ENCODE measurements at regions not wholly inside any gene's neighbourhood (a gene's known extent, or its start where the extent isn't known, plus 50 kb on each side); places are given as distances from the start of the nearest gene placed in this dataset.
"Not testable (repeated sequence)": the region's sequence is repeated elsewhere in the genome, so short reads cannot be mapped to it uniquely, and the experiment has no call there.

GRCh38 chr2:117028708-117029107, 785.8 kb upstream of the DDX18 start:
- H3K27ac ChIP-seq (ENCODE audit: low read depth, low read length); H3K4me1 ChIP-seq (ENCODE audit: control insufficient read depth in 1 of 2, insufficient read depth in 2 of 2, low read length in 2 of 2); H4K20me1 ChIP-seq (ENCODE audit: insufficient read depth); H3K36me3 ChIP-seq (ENCODE audit: control insufficient read depth in 1 of 2, insufficient read depth in 2 of 2, low read length in 2 of 2); H3K27me3 ChIP-seq (ENCODE audit: insufficient read depth, low read length); BruUV-seq (replicated peaks); H3K9me3 ChIP-seq (ENCODE audit: control insufficient read depth in 1 of 2, insufficient read depth in 1 of 2, low read depth in 1 of 2, low read length in 2 of 2); H2AFZ ChIP-seq (ENCODE audit: low read depth, low read length, poor library complexity, severe bottlenecking); H3K9me2 ChIP-seq (ENCODE audit: insufficient read depth); H3K9ac ChIP-seq (ENCODE audit: low read length); H3K4me3 ChIP-seq (replicated peaks in 1 of 2; ENCODE audit: low read depth in 1 of 2, low read length in 2 of 2); DNase-seq (ENCODE audit: low read depth, low spot score); CTCF ChIA-PET; H3K4me2 ChIP-seq (ENCODE audit: low read length); RAD21 ChIA-PET (ENCODE audit: low non-redundant PET in 1 of 2, low total read pairs in 2 of 2, uncharacterized antibody in 2 of 2, unreplicated experiment in 2 of 2); ATAC-seq; POLR2A ChIA-PET; H3K79me2 ChIP-seq (ENCODE audit: insufficient read depth, low read length): not testable (repeated sequence)
- intact Hi-C loops (cut with micrococcal nuclease), result loop anchor here (10.0 kb wide), 1 partner anchor 166 kb away; no protein-coding TSS in a partner anchor

DNA sequence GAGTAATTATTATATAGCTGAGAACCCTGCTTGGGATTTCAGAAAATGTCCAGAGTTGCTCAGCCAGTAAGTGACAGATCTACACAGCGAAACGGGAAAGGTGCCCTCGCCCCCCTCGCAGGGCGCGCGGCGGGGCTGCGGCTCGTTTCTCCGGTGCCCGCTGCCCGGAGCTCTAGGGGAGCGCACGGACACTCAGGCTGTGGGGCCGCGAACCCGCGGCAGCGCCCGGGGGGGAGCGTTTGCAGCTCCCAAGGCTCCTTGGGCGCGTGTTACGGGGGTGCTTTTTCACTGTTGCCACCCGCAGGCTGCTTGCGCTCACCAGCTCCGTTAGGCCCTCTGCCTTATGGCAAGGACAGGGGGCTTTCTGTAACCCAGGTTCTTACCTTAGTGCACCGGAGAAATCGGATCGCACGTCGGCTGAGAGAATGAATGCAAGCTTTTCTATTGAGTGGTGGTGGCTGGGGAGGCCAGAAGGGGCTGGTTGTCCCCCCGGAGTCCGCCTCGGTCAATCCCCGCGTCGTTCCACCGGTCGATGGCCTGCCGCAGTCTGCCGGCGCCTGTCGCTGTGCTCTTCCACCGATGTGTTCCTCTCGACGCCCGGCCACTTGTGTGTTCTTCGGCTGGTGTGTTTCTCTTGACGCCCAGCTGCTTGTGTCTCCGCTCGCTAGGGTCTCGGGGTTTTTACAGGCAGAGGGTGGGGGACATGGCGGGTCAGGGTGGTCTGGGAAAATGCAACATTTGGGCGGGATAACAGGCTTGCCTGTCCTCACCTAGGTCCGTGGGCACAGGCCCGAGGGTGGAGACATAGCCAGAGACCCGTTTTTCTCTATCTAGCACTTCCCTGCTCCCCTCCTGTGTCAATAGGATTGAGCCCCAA, 758.8 kb upstream of the DDX18 start:
- no peaks in the 10 kb centered on the region for H3K9me2 ChIP-seq (ENCODE audit: insufficient read depth)
- ChIA-PET CTCF (no interaction called here), RAD21 (ENCODE audit: low non-redundant PET in 1 of 2, low total read pairs in 2 of 2, uncharacterized antibody in 2 of 2, unreplicated experiment in 2 of 2) (no interaction called here), POLR2A (no interaction called here)
- intact Hi-C loops (cut with micrococcal nuclease), result no loop called here
- H3K79me2 ChIP-seq (ENCODE audit: insufficient read depth, low read length), result no peaks in the 10 kb centered on the region
- H3K9ac ChIP-seq (ENCODE audit: low read length), result no peak overlapping the region
- DNase-seq (ENCODE audit: low read depth, low spot score), result no peak
- H3K27me3 ChIP-seq (ENCODE audit: insufficient read depth, low read length), result no peaks in the 10 kb centered on the region
- H3K27ac ChIP-seq (ENCODE audit: low read depth, low read length), result no peak overlapping the region
- H3K9me3 ChIP-seq (ENCODE audit: control insufficient read depth in 1 of 2, insufficient read depth in 1 of 2, low read depth in 1 of 2, low read length in 2 of 2), result peaks cover 9 to 10% of the 10 kb centered on the region in 2 experiments; a peak in 2 of 4 replicates
- no peaks in the 10 kb centered on the region for H4K20me1 ChIP-seq (ENCODE audit: insufficient read depth)
- no peaks in the 10 kb centered on the region for H3K4me1 ChIP-seq (ENCODE audit: control insufficient read depth in 1 of 2, insufficient read depth in 2 of 2, low read length in 2 of 2)
- H3K4me2 ChIP-seq (ENCODE audit: low read length), result no peak overlapping the region
- no peak overlapping the region for H3K4me3 ChIP-seq (replicated peaks in 1 of 2; ENCODE audit: low read depth in 1 of 2, low read length in 2 of 2)
- H3K36me3 ChIP-seq (ENCODE audit: control insufficient read depth in 1 of 2, insufficient read depth in 2 of 2, low read length in 2 of 2), result no peaks in the 10 kb centered on the region
- TF ChIP-seq ZNF274 (IDR thresholded peaks at IDR 0.05; ENCODE audit: low read depth, low read length) (no peak), ATF3 (IDR thresholded peaks at IDR 0.05) (no peak), ELF1 (IDR thresholded peaks at IDR 0.05; ENCODE audit: borderline replicate concordance, low read depth) (no peak), ZFX (IDR thresholded peaks at IDR 0.05) (no peak), EZH2 (IDR thresholded peaks at IDR 0.05) (no peak), RAD21 (IDR thresholded peaks at IDR 0.05; ENCODE audit: low read depth) (no peak), ZBTB33 (IDR thresholded peaks at IDR 0.05; ENCODE audit: extremely low read depth, insufficient replicate concordance, low read length) (no peak), YY1 (IDR thresholded peaks at IDR 0.05; ENCODE audit: extremely low read depth, insufficient replicate concordance, low read depth, low read length) (no peak), FOSL1 (IDR thresholded peaks at IDR 0.05; ENCODE audit: low read depth) (no peak)
- no peak overlapping the region for H2AFZ ChIP-seq (ENCODE audit: low read depth, low read length, poor library complexity, severe bottlenecking)
- ATAC-seq, result no peak
- no TSS peak for BruUV-seq (replicated peaks)
